Stimulated activated CD8-positive, alpha-beta memory T cell treated with anti-CD3 and anti-CD28 coated beads, Interleukin-15, amount 100 ng/mL, for 4 hours (primary cell): ENCODE measurements at regions not wholly inside any gene's neighbourhood (a gene's known extent, or its start where the extent isn't known, plus 50 kb on each side); places are given as distances from the start of the nearest gene placed in this dataset.
A peak's percentile ranks its signal among the peaks of the same experiment; 100 is the strongest.
"Not testable (repeated sequence)": the region's sequence is repeated elsewhere in the genome, so short reads cannot be mapped to it uniquely, and the experiment has no call there.

Experiments
- DNase-seq, 2 donors: peaks; one replicate each; pipeline ENCODE4 v3.0.0-alpha.2; 2020; ENCODE audit warnings: low read depth in 2 of 2

- DNase-seq: not testable (repeated sequence)
These were observed 144.6 kb upstream of the DUSP22 start for GRCh38 chr6:147651-148050.

- DNase-seq: peak in 1 of 2 donors; percentile 46
These were observed 144.0 kb upstream of the DUSP22 start for GRCh38 chr6:148051-148984.

GRCh38 chr6:150147-150546, 142.1 kb upstream of the DUSP22 start:
- DNase-seq: not testable (repeated sequence)

- not testable (repeated sequence) for DNase-seq
These were observed 139.9 kb upstream of the DUSP22 start for GRCh38 chr6:152436-152835.

GRCh38 chr6:153026-153425, 139.3 kb upstream of the DUSP22 start:
- not testable (repeated sequence) for DNase-seq

GRCh38 chr6:153867-154266, 138.4 kb upstream of the DUSP22 start:
- not testable (repeated sequence) for DNase-seq

GRCh38 chr6:154321-155092, 137.8 kb upstream of the DUSP22 start:
- not testable (repeated sequence) for DNase-seq

- DNase-seq: no peak
These were observed 136.3 kb upstream of the DUSP22 start for GRCh38 chr6:156010-156409.

GRCh38 chr6:156441-157140, 135.7 kb upstream of the DUSP22 start:
- not testable (repeated sequence) for DNase-seq

- not testable (repeated sequence) for DNase-seq
These were observed 135.1 kb upstream of the DUSP22 start for GRCh38 chr6:157176-157575.

GRCh38 chr6:161657-162056, 130.6 kb upstream of the DUSP22 start:
- DNase-seq: not testable (repeated sequence)

- no peak for DNase-seq
These were observed 127.6 kb upstream of the DUSP22 start for GRCh38 chr6:164720-165119.

GRCh38 chr6:165263-165662, 127.0 kb upstream of the DUSP22 start:
- no peak for DNase-seq

GRCh38 chr6:165906-166305, 126.4 kb upstream of the DUSP22 start:
- no peak for DNase-seq

GRCh38 chr6:168865-169455, 123.3 kb upstream of the DUSP22 start:
- DNase-seq: no peak

- DNase-seq: no peak
These were observed 118.3 kb upstream of the DUSP22 start for GRCh38 chr6:174036-174435.

GRCh38 chr6:175680-176079, 116.6 kb upstream of the DUSP22 start:
- DNase-seq: no peak

GRCh38 chr6:176766-177165, 115.5 kb upstream of the DUSP22 start:
- DNase-seq: no peak

GRCh38 chr6:178119-178518, 114.2 kb upstream of the DUSP22 start:
- no peak for DNase-seq

- DNase-seq: not testable (repeated sequence)
These were observed 113.4 kb upstream of the DUSP22 start for GRCh38 chr6:178929-179328.

GRCh38 chr6:179340-179950, 112.8 kb upstream of the DUSP22 start:
- DNase-seq: no peak
